ENCODE measurements at regions not wholly inside any gene's neighbourhood (a gene's known extent, or its start where the extent isn't known, plus 50 kb on each side); places are given as distances from the start of the nearest gene placed in this dataset.

DNA sequence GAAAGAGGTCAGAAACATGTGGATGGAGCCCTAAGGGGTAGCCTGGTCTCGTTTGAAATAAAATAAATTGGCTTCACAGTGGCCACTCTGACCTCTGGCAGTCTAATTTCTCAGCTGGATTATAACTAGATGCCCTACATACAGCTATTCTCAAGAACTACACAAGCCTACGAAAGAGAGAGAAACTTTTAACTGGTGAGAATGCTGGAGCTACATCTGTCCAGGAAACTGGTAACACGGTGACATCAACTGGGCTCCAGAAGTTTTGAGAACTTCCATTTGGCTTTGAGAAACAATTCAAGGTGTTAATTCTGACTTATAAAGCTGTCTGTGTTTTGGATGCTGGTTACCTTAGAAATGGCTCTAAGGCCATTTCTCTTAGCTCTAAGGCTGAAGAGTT, 187.3 kb upstream of the TENT5A start:
- no peak for DNase-seq (ENCODE audit: low spot score)
- H3K4me3 Mint-ChIP-seq (ENCODE audit: unreplicated experiment): no peak overlapping the region
- H3K4me1 Mint-ChIP-seq (ENCODE audit: low read depth): peaks cover 43% of the 10 kb centered on the region

DNA sequence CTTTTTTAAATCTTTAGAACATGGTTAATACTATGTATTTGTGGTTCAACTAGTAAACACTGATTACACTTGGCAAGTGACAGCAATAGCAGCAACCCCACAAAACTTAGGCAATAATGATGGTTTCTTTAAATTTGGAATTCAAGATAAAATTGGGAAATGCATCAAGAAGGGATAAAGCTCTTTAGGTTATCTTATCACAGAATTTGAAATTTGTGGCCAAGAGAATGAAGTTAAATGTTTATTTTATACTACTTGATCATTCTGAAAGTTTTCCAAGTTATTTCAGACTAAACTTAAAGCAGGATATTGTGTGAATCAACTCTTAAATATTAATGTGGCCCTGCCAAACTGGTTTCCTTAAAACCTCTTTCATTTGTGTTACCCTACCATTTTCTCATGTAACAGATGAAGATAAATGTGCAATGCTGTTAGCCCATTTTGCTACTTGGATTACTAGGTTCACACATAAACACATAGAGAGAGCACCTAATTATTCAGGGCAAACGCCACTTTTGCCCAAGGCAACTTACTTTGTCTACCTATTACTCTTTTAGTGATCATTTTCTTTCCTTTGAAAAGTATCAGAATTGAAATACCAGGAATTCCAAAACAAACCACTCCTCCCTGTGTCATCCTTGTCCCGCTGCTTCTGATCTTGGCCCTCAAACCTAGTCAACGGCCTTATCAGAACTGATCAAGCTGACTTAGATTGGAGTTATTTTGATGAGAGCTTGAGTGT, 186.7 kb upstream of the TENT5A start:
- Mint-ChIP-seq H3K4me1 (ENCODE audit: low read depth) (peaks cover 44% of the 10 kb centered on the region), H3K4me3 (ENCODE audit: unreplicated experiment) (no peak overlapping the region), H3K9me3 (ENCODE audit: low read depth) (no peaks in the 10 kb centered on the region), H3K27me3 (ENCODE audit: low read depth) (no peaks in the 10 kb centered on the region), H3K36me3 (ENCODE audit: low read depth) (no peaks in the 10 kb centered on the region), H3K27ac (ENCODE audit: unreplicated experiment) (peak overlapping the region; percentile 89)
- DNase-seq (ENCODE audit: low spot score): no peak
- TF ChIP-seq, protein P1, sequence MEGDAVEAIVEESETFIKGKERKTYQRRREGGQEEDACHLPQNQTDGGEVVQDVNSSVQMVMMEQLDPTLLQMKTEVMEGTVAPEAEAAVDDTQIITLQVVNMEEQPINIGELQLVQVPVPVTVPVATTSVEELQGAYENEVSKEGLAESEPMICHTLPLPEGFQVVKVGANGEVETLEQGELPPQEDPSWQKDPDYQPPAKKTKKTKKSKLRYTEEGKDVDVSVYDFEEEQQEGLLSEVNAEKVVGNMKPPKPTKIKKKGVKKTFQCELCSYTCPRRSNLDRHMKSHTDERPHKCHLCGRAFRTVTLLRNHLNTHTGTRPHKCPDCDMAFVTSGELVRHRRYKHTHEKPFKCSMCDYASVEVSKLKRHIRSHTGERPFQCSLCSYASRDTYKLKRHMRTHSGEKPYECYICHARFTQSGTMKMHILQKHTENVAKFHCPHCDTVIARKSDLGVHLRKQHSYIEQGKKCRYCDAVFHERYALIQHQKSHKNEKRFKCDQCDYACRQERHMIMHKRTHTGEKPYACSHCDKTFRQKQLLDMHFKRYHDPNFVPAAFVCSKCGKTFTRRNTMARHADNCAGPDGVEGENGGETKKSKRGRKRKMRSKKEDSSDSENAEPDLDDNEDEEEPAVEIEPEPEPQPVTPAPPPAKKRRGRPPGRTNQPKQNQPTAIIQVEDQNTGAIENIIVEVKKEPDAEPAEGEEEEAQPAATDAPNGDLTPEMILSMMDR (IDR thresholded peaks at IDR 0.05): no peak

More for the DNA sequence above, 187.3 kb upstream of the TENT5A start:
- Mint-ChIP-seq H3K27ac (ENCODE audit: unreplicated experiment) (peak overlapping the region; percentile 89), H3K36me3 (ENCODE audit: low read depth) (no peaks in the 10 kb centered on the region), H3K27me3 (ENCODE audit: low read depth) (no peaks in the 10 kb centered on the region), H3K9me3 (ENCODE audit: low read depth) (no peaks in the 10 kb centered on the region)
- TF ChIP-seq, protein P1 (IDR thresholded peaks at IDR 0.05): no peak

DNA sequence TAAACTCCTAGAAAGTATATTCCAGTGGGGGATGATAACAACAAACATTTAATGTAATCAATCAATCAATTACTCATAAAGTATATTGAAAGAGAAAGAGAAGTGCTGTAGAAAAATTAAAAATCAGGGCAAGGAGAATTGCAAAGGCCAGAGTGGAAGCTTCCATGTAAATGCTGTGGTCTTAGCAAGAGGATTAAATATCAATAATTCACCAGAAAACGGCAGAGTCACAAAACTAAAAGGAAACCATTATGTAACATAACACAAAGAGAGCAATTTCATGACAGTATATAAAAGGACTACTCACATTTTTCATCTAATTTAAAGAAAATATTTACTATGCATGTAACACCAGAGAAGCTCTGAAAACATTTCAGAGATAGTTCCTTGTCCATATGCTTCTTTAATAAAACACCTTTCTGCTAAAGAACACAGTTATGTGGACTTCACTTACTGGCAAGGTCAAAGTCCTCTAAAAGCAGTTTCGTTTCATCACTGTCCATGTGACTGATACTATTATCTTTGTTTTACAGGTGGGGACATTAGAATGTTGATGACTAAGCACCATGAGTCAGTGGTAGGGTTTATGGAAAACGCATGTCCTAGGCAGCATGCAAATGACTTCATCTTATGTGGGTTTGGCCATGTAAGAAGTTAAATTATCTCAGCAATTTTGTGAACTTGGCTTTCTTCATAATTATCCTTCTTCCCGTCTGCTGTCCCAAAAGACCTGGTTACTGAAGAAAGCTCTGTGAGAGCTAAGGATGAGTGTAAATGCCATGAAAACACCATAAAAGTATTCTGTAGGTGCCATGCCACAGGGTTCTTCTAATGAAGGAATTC, 185.8 kb upstream of the TENT5A start:
- Mint-ChIP-seq H3K27ac (ENCODE audit: unreplicated experiment) (peak overlapping the region; percentile 89), H3K4me3 (ENCODE audit: unreplicated experiment) (no peak overlapping the region), H3K27me3 (ENCODE audit: low read depth) (no peaks in the 10 kb centered on the region), H3K4me1 (ENCODE audit: low read depth) (peaks cover 44% of the 10 kb centered on the region), H3K9me3 (ENCODE audit: low read depth) (no peaks in the 10 kb centered on the region), H3K36me3 (ENCODE audit: low read depth) (no peaks in the 10 kb centered on the region)
- TF ChIP-seq, protein P1 (IDR thresholded peaks at IDR 0.05): no peak
- no peak for DNase-seq (ENCODE audit: low spot score)

DNA sequence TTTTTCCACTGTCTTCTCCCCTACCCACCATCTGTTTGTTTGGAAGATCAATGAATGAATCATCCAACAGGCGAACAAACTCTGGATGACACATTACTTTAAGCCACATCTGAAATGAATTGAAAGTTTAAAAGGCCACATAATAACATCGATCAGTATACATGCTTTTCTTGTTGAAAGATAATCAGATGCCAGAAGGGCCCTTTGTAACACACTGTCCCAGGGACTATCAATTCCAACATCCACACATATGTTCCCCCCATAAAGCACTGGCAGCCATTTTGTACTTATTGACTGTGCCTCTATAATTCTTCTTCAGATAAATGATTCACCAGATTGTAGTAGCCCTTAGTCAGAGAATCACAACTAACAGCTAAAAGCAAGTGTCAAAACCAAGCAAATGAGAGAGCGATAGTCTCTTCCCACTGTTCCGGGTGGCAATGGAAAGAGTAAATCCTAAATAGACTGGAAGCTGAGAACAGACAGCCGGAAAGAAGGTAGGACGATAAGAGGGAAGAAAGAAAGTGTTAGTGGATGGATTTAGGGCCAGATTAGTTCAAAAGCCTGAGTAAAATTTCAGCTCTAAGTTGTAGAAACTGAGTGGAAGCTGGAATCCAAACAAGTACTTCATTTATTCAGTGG, 184.9 kb upstream of the TENT5A start:
- no peak for DNase-seq (ENCODE audit: low spot score)
- TF ChIP-seq, protein P1 (IDR thresholded peaks at IDR 0.05): no peak
- H3K36me3 Mint-ChIP-seq (ENCODE audit: low read depth): peaks cover 2% of the 10 kb centered on the region
- no peak overlapping the region for H3K4me3 Mint-ChIP-seq (ENCODE audit: unreplicated experiment)
- no peaks in the 10 kb centered on the region for H3K27me3 Mint-ChIP-seq (ENCODE audit: low read depth)
- no peak overlapping the region for H3K27ac Mint-ChIP-seq (ENCODE audit: unreplicated experiment)
- H3K9me3 Mint-ChIP-seq (ENCODE audit: low read depth): peaks cover 4% of the 10 kb centered on the region
- peaks cover 44% of the 10 kb centered on the region for H3K4me1 Mint-ChIP-seq (ENCODE audit: low read depth)

DNA sequence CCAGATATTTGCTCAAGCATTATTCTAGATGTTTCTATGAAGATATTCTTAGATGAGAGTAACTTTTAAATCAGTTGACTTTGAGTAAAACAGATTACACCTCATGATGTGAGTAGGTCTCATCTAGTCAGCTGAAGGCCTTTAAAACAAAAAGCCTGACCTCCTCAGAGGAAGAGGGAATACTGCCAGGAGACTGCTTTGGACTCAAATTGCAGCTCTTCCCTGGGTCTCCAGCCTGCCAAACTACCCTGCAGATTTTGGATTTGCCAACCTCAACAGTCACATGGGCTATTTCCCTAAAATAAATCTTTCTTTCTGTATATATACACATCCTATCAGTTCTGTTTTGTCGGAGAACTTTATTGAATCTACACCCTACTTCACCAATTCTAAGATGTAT, 182.5 kb upstream of the TENT5A start:
- TF ChIP-seq, protein P1 (IDR thresholded peaks at IDR 0.05): no peak
- peaks cover 33% of the 10 kb centered on the region for H3K4me1 Mint-ChIP-seq (ENCODE audit: low read depth)

More for the DNA sequence above, 182.5 kb upstream of the TENT5A start:
- DNase-seq (ENCODE audit: low spot score): no peak
- Mint-ChIP-seq H3K27ac (ENCODE audit: unreplicated experiment) (no peak overlapping the region), H3K36me3 (ENCODE audit: low read depth) (peaks cover 2% of the 10 kb centered on the region), H3K4me3 (ENCODE audit: unreplicated experiment) (no peak overlapping the region), H3K27me3 (ENCODE audit: low read depth) (no peaks in the 10 kb centered on the region), H3K9me3 (ENCODE audit: low read depth) (peaks cover 8% of the 10 kb centered on the region)

Measured in chondrocyte (in vitro differentiated cells).